Kidney epithelial cell (primary cell): ENCODE measurements at regions not wholly inside any gene's neighbourhood (a gene's known extent, or its start where the extent isn't known, plus 50 kb on each side); places are given as distances from the start of the nearest gene placed in this dataset.
"Not testable (repeated sequence)": the region's sequence is repeated elsewhere in the genome, so short reads cannot be mapped to it uniquely, and the experiment has no call there.

Experiments
- DNase-seq: peaks from one replicate; pipeline ENCODE4 v3.0.0-alpha.2; 2010; ENCODE audit warnings: low read depth
- H3K27me3 ChIP-seq: 2 replicates; pipeline ENCODE4 v1.6.0; 2011; ENCODE audit warnings: low read length; ENCODE audit not compliant: control insufficient read depth, insufficient read depth
- H3K36me3 ChIP-seq: 2 replicates; pipeline ENCODE4 v1.5.1; 2011; ENCODE audit warnings: low read length; ENCODE audit not compliant: control insufficient read depth, insufficient read depth
- H3K4me3 ChIP-seq: 2 replicates; pipeline ENCODE4 v1.5.1; 2011; ENCODE audit warnings: low read depth, mild to moderate bottlenecking, control low read depth, low read length
- TF ChIP-seq, protein P1 (sequence below): IDR thresholded peaks from 2 replicates; pipeline ENCODE4 v1.5.1; 2011; ENCODE audit warnings: mild to moderate bottlenecking, moderate library complexity, low read length, control low read depth, inconsistent platforms; ENCODE audit not compliant: insufficient read depth, poor library complexity, severe bottlenecking

DNA sequence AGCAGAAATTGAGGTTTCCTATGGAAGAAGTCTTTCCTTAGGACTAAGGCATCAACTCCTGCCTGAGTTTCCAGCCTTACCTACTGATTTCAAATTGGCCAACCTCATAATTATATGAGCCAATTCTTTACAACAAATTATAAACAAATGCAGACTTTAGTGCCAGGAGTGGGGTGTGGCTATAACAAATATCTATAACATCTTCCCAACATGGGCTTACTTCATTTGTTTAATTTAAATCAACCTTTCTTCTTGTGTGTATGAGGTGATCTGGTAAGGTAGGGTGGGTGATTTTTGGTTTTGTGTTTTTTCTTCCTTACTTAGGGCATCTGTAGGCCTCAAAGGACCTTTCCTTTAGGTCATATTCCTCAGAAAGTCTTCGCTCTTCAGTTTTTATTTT is 354.9 kb downstream of the SHANK2 start:
- DNase-seq: no peak
- no peak overlapping the region for H3K4me3 ChIP-seq
- H3K27me3 ChIP-seq: no peaks in the 10 kb centered on the region
- TF ChIP-seq, protein P1, sequence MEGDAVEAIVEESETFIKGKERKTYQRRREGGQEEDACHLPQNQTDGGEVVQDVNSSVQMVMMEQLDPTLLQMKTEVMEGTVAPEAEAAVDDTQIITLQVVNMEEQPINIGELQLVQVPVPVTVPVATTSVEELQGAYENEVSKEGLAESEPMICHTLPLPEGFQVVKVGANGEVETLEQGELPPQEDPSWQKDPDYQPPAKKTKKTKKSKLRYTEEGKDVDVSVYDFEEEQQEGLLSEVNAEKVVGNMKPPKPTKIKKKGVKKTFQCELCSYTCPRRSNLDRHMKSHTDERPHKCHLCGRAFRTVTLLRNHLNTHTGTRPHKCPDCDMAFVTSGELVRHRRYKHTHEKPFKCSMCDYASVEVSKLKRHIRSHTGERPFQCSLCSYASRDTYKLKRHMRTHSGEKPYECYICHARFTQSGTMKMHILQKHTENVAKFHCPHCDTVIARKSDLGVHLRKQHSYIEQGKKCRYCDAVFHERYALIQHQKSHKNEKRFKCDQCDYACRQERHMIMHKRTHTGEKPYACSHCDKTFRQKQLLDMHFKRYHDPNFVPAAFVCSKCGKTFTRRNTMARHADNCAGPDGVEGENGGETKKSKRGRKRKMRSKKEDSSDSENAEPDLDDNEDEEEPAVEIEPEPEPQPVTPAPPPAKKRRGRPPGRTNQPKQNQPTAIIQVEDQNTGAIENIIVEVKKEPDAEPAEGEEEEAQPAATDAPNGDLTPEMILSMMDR: no peak
- no peaks in the 10 kb centered on the region for H3K36me3 ChIP-seq

DNA sequence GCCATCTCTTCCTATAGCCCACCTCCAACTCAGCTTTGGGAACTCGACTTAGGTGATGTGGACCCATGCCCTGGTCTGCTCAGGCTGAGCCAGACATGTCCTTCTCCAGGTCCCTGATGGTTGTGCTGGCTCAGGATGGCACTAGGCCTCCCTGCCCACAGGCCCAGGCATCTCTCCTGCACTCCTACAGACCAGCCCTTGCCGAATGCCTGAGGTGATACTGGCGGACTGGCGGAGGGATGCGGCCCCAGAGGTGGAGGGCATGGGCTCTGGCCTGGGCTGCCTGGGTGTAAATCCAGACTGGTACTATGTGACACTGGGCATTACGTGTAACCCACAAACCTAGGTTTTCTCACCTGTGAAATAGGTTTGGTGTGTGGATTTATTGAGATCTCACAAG is 352.8 kb downstream of the SHANK2 start:
- TF ChIP-seq, protein P1: no peak
- no peaks in the 10 kb centered on the region for H3K36me3 ChIP-seq
- DNase-seq: no peak
- no peak overlapping the region for H3K4me3 ChIP-seq
- no peaks in the 10 kb centered on the region for H3K27me3 ChIP-seq

DNA sequence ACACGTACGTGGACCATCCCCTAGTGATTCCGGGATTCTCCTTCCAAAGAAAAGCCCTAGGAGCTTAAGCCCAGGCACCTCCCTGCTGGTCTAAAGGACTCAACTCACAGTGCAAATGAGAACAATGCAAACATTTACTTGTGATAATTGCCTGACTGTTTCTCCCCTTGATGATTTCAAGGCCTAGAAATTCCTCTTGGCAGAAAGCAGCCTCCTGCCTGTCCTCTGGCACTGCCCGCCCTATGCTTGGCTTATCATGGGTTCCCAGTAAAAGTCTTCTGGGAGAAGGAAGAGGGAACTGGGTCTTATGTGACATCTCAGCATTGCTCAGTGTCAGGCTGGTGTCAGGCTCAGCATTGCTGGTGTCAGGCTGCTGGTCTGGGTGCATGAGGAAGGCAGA is 351.8 kb downstream of the SHANK2 start:
- TF ChIP-seq, protein P1: no peak
- Histone ChIP-seq H3K27me3 (no peaks in the 10 kb centered on the region), H3K36me3 (no peaks in the 10 kb centered on the region), H3K4me3 (no peak overlapping the region)
- DNase-seq: no peak

DNA sequence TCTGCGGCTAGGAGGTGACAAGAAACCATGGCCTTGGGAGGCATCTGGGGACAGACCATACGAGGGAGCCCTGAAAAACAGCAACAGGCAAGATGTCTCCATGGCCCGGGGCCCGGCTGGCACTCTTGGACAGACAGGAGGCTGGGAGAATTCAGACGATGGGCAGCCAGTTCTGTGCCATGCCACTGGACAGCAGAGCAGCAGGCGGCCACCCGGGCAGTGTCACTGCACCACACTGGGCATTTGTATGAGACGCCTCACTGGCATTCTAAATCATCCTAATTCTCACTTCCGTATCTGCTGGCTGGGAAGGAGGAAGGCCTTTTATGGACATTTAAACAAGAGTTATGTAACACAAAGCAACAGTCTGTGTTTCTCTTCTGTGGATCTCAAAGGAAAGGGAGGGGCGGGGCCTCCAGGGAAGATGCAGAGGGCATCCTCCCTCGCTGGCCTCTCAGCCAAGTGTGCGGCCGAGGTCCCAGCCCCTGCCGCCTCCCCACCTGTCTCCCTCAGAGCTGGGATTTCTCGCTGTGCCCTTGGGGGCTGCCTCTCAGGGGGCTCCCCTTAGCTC is 350.3 kb downstream of the SHANK2 start:
- Histone ChIP-seq H3K36me3 (no peaks in the 10 kb centered on the region), H3K27me3 (no peaks in the 10 kb centered on the region), H3K4me3 (no peak overlapping the region)
- TF ChIP-seq, protein P1: no peak
- no peak for DNase-seq

DNA sequence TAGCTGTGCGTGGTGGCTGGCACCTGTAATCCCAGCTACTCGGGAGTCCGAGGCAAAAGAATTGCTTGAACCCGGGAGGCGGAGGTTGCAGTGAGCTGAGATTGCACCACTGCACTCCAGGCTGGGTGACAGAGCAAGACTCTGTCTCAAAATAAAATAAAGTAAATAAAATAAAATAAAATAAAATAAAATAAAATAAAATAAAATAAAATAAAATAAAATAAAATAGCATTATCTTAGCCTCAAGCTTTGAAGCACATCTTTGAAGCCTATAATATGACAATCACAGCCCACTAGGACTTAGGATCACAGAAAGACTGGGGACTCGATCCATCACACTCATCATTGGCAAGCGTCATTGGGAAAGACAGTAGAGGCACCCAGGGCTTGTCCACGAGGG is 349.1 kb downstream of the SHANK2 start:
- not testable (repeated sequence) for DNase-seq, H3K27me3 ChIP-seq, H3K36me3 ChIP-seq, H3K4me3 ChIP-seq

DNA sequence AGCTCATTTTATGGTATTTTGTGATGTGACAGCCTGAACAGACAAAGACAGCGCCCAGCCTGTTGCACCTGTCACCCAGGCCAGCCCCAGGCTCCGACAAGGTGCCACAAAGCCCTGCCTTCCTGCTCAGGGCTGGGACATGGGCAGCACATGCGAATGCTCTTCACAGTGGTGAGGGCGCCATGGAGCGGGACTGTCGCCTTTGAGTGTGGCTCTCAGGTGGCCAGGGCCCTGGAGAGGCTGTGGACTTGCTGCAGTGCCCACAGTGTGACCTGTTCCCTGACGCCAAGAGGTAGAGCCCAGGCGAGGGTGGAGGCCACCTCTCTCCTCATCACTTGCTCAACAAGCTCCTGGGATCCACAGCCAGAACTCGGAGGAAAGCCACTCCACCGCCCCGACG is 346.3 kb downstream of the SHANK2 start:
- no peaks in the 10 kb centered on the region for H3K27me3 ChIP-seq
- no peaks in the 10 kb centered on the region for H3K36me3 ChIP-seq
- DNase-seq: no peak
- TF ChIP-seq, protein P1: no peak
- no peak overlapping the region for H3K4me3 ChIP-seq
